Calu3 (cell line): ENCODE measurements at regions not wholly inside any gene's neighbourhood (a gene's known extent, or its start where the extent isn't known, plus 50 kb on each side); places are given as distances from the start of the nearest gene placed in this dataset.

Experiments used
- BruUV-seq: library from RNA; stranded (reverse); fragments of 400-500 nt; replicated peaks from 2 replicates; lab custom pipeline; 2021; lab: Mats Ljungman, UMichigan
- CTCF ChIA-PET: fragments of 300-600 bp; sonication (Branson Sonifier 250); formaldehyde crosslinking; loops from one replicate; lab custom pipeline; 2022; ENCODE audit warnings: antibody characterized with exemption; lab: Charles Lee
- DNase-seq: peaks from one replicate; pipeline ENCODE4 v3.0.0; 2022
- H3K27ac Mint-ChIP-seq: one replicate; pipeline ENCODE4 v1.8.0; 2022; ENCODE audit warnings: mixed read lengths; ENCODE audit not compliant: unreplicated experiment
- H3K27me3 Mint-ChIP-seq: one replicate; pipeline ENCODE4 v1.8.0; 2022; ENCODE audit warnings: mixed read lengths; ENCODE audit not compliant: unreplicated experiment
- H3K36me3 Mint-ChIP-seq: one replicate; pipeline ENCODE4 v1.8.0; 2022; ENCODE audit warnings: mild to moderate bottlenecking, moderate library complexity, mixed read lengths; ENCODE audit not compliant: insufficient read depth, unreplicated experiment
- H3K4me1 Mint-ChIP-seq: one replicate; pipeline ENCODE4 v1.8.0; 2022; ENCODE audit warnings: mild to moderate bottlenecking, low read depth, mixed read lengths; ENCODE audit not compliant: unreplicated experiment
- H3K4me3 Mint-ChIP-seq: one replicate; pipeline ENCODE4 v1.8.0; 2022; ENCODE audit warnings: mild to moderate bottlenecking, low read depth, moderate library complexity, mixed read lengths; ENCODE audit not compliant: unreplicated experiment
- H3K9me3 Mint-ChIP-seq: one replicate; pipeline ENCODE4 v1.8.0; 2022; ENCODE audit warnings: low read depth, mixed read lengths; ENCODE audit not compliant: unreplicated experiment
- CTCF ChIP-seq: fragments of 200-600 bp; IDR thresholded peaks from one replicate; pipeline ENCODE4 v1.8.0; 2022; ENCODE audit warnings: antibody characterized with exemption; ENCODE audit not compliant: unreplicated experiment
- intact Hi-C: fragments of 100-400 bp; cut with micrococcal nuclease; formaldehyde crosslinking; loops from one replicate; pipeline ENCODE4 v1.10.0; 2022; ENCODE audit not compliant: unreplicated experiment

GRCh38 chr21:41627428-41627827 lies 119.5 kb upstream of the TMPRSS2 start:
- Mint-ChIP-seq H3K27me3 (no peaks in the 10 kb centered on the region), H3K9me3 (peaks cover 3% of the 10 kb centered on the region), H3K4me3 (no peak overlapping the region), H3K27ac (no peak overlapping the region), H3K4me1 (peaks cover 20% of the 10 kb centered on the region), H3K36me3 (peaks cover 8% of the 10 kb centered on the region)
- intact Hi-C loops: no loop called here
- DNase-seq: no peak
- no TSS peak for BruUV-seq
- no peak for TF ChIP-seq CTCF
- CTCF ChIA-PET: no interaction called here

DNA sequence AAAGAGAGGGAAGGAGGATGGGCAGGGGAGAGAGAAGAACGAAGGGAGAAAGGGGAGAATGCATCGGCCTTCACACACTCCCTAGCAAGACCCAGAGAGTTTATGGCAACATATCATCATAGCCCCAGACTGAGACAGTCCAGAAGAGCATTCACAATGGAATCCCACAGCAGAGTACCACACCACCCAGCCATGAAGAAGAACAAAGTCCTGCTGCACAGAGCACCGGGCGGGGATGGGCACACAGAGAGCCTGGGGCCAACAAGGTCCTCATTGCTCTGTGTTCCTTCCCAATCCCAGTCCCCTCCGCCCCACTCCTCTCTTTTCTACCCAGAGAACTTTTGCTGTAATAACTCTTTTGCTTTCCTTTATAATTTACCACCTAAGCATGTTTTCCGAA lies 118.1 kb upstream of the TMPRSS2 start:
- intact Hi-C loops: no loop called here
- CTCF ChIA-PET: no interaction called here
- Mint-ChIP-seq H3K27me3 (no peaks in the 10 kb centered on the region), H3K27ac (no peak overlapping the region), H3K9me3 (peaks cover 3% of the 10 kb centered on the region), H3K36me3 (no peaks in the 10 kb centered on the region), H3K4me1 (peaks cover 8% of the 10 kb centered on the region), H3K4me3 (no peak overlapping the region)
- no peak for DNase-seq
- no peak for TF ChIP-seq CTCF
- no TSS peak for BruUV-seq

DNA sequence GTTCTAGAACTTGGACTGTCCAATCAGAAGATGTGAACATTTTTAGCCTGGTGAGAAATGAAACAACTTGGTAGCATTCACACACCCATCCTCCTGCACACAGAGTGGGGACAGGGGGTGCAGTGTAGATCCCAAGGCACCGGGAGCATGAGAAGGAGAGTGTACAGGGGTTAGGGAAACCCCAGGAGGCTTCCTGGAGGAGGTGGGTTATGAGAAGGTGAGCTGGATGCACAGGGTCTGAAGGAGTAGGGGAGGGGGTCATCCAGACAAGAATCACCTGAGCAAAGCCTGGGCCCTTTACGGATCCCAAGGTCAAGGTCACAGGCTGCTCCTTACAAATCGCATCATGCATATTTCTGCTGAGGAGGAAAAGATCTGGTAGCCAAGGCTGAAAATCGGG lies 117.5 kb upstream of the TMPRSS2 start:
- CTCF ChIA-PET: no interaction called here
- Mint-ChIP-seq H3K27ac (no peak overlapping the region), H3K9me3 (peaks cover 3% of the 10 kb centered on the region), H3K4me1 (peaks cover 8% of the 10 kb centered on the region), H3K36me3 (no peaks in the 10 kb centered on the region), H3K4me3 (no peak overlapping the region), H3K27me3 (no peaks in the 10 kb centered on the region)
- no peak for DNase-seq
- no peak for TF ChIP-seq CTCF
- no TSS peak for BruUV-seq
- intact Hi-C loops: no loop called here

- peaks cover 3% of the 10 kb centered on the region for H3K36me3 Mint-ChIP-seq
These were observed 116.8 kb upstream of the TMPRSS2 start for GRCh38 chr21:41624674-41625310.

More at GRCh38 chr21:41624674-41625310, 116.8 kb upstream of the TMPRSS2 start:
- Mint-ChIP-seq H3K27ac (no peak overlapping the region), H3K4me1 (peaks cover 11% of the 10 kb centered on the region), H3K9me3 (peaks cover 3% of the 10 kb centered on the region), H3K4me3 (no peak overlapping the region), H3K27me3 (no peaks in the 10 kb centered on the region)
- intact Hi-C loops: no loop called here
- no peak for TF ChIP-seq CTCF
- no TSS peak for BruUV-seq
- DNase-seq: no peak
- CTCF ChIA-PET: no interaction called here
